HG02840 (cell line): ENCODE measurements at regions not wholly inside any gene's neighbourhood (a gene's known extent, or its start where the extent isn't known, plus 50 kb on each side); places are given as distances from the start of the nearest gene placed in this dataset.

ENCODE experiments used
- ATAC-seq: cut with Tn5 transposase; IDR thresholded peaks from one replicate; pipeline ENCODE4 v1.9.1; 2021; ENCODE audit warnings: mild to moderate bottlenecking, moderate library complexity, moderate number of reproducible peaks; ENCODE audit not compliant: unreplicated experiment, low FRiP score

- ATAC-seq = no peak
These were observed 536.5 kb upstream of the GRIA1 start for GRCh38 chr5:152953788-152954483.

GRCh38 chr5:152956943-152957613 lies 533.4 kb upstream of the GRIA1 start:
- no peak for ATAC-seq

GRCh38 chr5:152978141-152978835 lies 512.2 kb upstream of the GRIA1 start:
- no peak for ATAC-seq

GRCh38 chr5:152987131-152987530 lies 503.3 kb upstream of the GRIA1 start:
- ATAC-seq = no peak

GRCh38 chr5:152990217-152990616 lies 500.3 kb upstream of the GRIA1 start:
- no peak for ATAC-seq

- no peak for ATAC-seq
These were observed 499.8 kb upstream of the GRIA1 start for GRCh38 chr5:152990649-152991048.

GRCh38 chr5:152994033-152994680 lies 496.3 kb upstream of the GRIA1 start:
- no peak for ATAC-seq

- no peak for ATAC-seq
These were observed 495.2 kb upstream of the GRIA1 start for GRCh38 chr5:152995214-152995725.

- ATAC-seq = no peak
These were observed 484.8 kb upstream of the GRIA1 start for GRCh38 chr5:153005711-153006110.

GRCh38 chr5:153006681-153007080 lies 483.8 kb upstream of the GRIA1 start:
- ATAC-seq = no peak

GRCh38 chr5:153014194-153014593 lies 476.3 kb upstream of the GRIA1 start:
- no peak for ATAC-seq

- ATAC-seq = no peak
These were observed 472.3 kb upstream of the GRIA1 start for GRCh38 chr5:153018121-153018520.

- ATAC-seq = no peak
These were observed 459.4 kb upstream of the GRIA1 start for GRCh38 chr5:153030755-153031725.

GRCh38 chr5:153039501-153039900 lies 451.0 kb upstream of the GRIA1 start:
- no peak for ATAC-seq

- ATAC-seq = no peak
These were observed 446.6 kb upstream of the GRIA1 start for GRCh38 chr5:153043886-153044285.

GRCh38 chr5:153050496-153051179 lies 439.8 kb upstream of the GRIA1 start:
- ATAC-seq = no peak

- ATAC-seq = no peak
These were observed 424.2 kb upstream of the GRIA1 start for GRCh38 chr5:153066281-153066680.

- ATAC-seq = no peak
These were observed 422.6 kb upstream of the GRIA1 start for GRCh38 chr5:153067869-153068268.

GRCh38 chr5:153079396-153079795 lies 411.1 kb upstream of the GRIA1 start:
- ATAC-seq = no peak
